ENCODE measurements at regions not wholly inside any gene's neighbourhood (a gene's known extent, or its start where the extent isn't known, plus 50 kb on each side); places are given as distances from the start of the nearest gene placed in this dataset.

DNA sequence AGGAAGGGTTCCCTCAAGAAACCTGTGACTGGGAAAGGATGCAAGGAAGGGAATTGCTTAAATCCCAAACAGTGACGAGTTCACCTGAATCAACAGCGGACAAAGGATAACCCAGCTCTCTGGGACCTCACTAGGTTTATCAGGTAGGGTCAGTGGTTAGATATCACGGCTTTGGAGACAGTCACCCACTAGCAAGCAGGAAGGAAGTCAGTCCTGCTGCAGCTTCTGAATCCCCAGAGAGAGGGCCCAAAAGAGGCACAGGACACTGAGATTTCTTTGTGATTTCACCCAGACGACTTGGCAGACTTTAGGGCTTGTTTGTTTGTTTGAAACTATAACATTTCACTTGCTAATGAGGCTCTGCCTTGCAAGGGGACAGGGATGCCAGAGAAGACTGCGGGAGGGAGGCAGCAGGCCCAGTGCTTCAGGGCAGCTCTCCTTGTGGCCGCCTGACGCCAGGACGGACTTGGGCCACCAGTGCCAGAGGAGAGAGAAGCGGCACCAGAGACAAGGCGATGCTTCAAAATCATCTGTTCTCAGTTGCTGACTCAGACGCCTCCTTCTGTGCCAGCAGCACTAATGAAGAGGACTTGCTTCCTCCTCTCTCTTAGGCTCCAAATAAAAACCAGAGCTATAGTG is 275.6 kb upstream of the SLC30A5 start (continued):
- TF ChIP-seq E2F3 (CRISPR knock-in tag; IDR thresholded peaks at IDR 0.05) (no peak), ZNF507 (tag; conservative IDR thresholded peaks at IDR 0.05) (no peak), BRD4 (IDR thresholded peaks at IDR 0.05) (no peak)

DNA sequence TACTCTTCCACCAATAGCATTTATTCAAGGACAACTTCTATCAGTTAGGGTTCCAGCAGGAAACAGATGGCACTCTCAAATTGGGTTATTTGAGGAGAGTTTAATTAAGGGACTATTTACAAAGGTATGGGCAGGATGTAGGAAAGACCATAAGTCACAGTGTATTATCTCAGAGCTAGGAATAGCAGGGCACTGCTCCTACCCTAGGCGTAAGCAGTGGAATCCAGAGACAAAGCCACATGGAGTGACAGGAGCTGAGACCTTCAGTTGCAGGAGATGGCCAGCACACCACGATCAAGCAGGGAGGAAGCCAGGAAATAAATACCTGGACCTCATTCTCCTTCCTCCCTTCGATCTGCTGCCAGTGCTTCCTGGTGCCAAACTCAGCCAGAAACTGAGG is 274.9 kb upstream of the SLC30A5 start:
- Histone ChIP-seq H2AFZ (ENCODE audit: low read depth, low read length) (no peak overlapping the region), H3K9ac (ENCODE audit: insufficient read depth in 1 of 2, low read depth in 2 of 2, low read length in 2 of 2) (no peak overlapping the region), H3K36me3 (ENCODE audit: control insufficient read depth, insufficient read depth, low read length) (no peaks in the 10 kb centered on the region), H4K20me1 (replicated peaks; ENCODE audit: control insufficient read depth, insufficient read depth, low read length) (no peaks in the 10 kb centered on the region), H3K27me3 (ENCODE audit: control insufficient read depth in 2 of 2, insufficient read depth in 2 of 2, low read length in 2 of 2) (peaks cover 0 to 2% of the 10 kb centered on the region in 2 experiments; a peak in 2 of 5 replicates), H3K27ac (ENCODE audit: extremely low read depth, low read depth, low read length) (no peak overlapping the region), H3K9me3 (replicated peaks; ENCODE audit: control insufficient read depth, insufficient read depth, low read depth, low read length) (no peaks in the 10 kb centered on the region), H3K4me1 (replicated peaks in 1 of 2; ENCODE audit: control insufficient read depth in 2 of 2, insufficient read depth in 2 of 2, low read length in 2 of 2) (no peaks in the 10 kb centered on the region), H3K4me2 (ENCODE audit: insufficient read depth, low read length) (no peak overlapping the region), H3K4me3 (no peak overlapping the region), H3K9me1 (ENCODE audit: control insufficient read depth, insufficient read depth, low read length) (no peaks in the 10 kb centered on the region), H3K79me2 (ENCODE audit: control insufficient read depth, insufficient read depth, low read length) (no peaks in the 10 kb centered on the region)
- ATAC-seq, result no peak
- in situ Hi-C loops (cut with MboI) (no loop called here), intact Hi-C loops (cut with micrococcal nuclease) (no loop called here)
- no peak for DNase-seq (ENCODE audit: extremely low read depth in 1 of 4, low spot score in 3 of 4)
- ChIA-PET POLR2A (no interaction called here), CTCF (ENCODE audit: low intra/inter-chr PET ratio) (no interaction called here)
- 3% methylated on average over 3 of the region's 3 CpGs for WGBS (ENCODE audit: insufficient coverage, low coverage, missing lambda C conversion rate)
- BruUV-seq (replicated peaks), result no TSS peak
- FAIRE-seq, result no peak
- TF ChIP-seq KDM4B (IDR thresholded peaks at IDR 0.05; ENCODE audit: borderline replicate concordance in 2 of 2, low read depth in 1 of 2) (no peak), FOXA3 (CRISPR knock-in tag; conservative IDR thresholded peaks at IDR 0.05 in 1 of 2, IDR thresholded peaks at IDR 0.05 in 1 of 2) (no peak), GTF2F1 (IDR thresholded peaks at IDR 0.05; ENCODE audit: low read depth, low read length) (no peak), DIDO1 (tag; IDR thresholded peaks at IDR 0.05; ENCODE audit: low read depth) (no peak), NFRKB (IDR thresholded peaks at IDR 0.05; ENCODE audit: low read depth) (no peak), SMAD3 (CRISPR knock-in tag; conservative IDR thresholded peaks at IDR 0.05) (no peak), ZSCAN32 (CRISPR knock-in tag; IDR thresholded peaks at IDR 0.05) (no peak), ZNF583 (CRISPR knock-in tag; IDR thresholded peaks at IDR 0.05) (no peak), SMARCB1 (IDR thresholded peaks at IDR 0.05; ENCODE audit: insufficient read length, low read depth) (no peak)
- TF ChIP-seq, protein P1, sequence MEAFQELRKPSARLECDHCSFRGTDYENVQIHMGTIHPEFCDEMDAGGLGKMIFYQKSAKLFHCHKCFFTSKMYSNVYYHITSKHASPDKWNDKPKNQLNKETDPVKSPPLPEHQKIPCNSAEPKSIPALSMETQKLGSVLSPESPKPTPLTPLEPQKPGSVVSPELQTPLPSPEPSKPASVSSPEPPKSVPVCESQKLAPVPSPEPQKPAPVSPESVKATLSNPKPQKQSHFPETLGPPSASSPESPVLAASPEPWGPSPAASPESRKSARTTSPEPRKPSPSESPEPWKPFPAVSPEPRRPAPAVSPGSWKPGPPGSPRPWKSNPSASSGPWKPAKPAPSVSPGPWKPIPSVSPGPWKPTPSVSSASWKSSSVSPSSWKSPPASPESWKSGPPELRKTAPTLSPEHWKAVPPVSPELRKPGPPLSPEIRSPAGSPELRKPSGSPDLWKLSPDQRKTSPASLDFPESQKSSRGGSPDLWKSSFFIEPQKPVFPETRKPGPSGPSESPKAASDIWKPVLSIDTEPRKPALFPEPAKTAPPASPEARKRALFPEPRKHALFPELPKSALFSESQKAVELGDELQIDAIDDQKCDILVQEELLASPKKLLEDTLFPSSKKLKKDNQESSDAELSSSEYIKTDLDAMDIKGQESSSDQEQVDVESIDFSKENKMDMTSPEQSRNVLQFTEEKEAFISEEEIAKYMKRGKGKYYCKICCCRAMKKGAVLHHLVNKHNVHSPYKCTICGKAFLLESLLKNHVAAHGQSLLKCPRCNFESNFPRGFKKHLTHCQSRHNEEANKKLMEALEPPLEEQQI (IDR thresholded peaks at IDR 0.05), result no peak
- TF ChIP-seq, protein P2, sequence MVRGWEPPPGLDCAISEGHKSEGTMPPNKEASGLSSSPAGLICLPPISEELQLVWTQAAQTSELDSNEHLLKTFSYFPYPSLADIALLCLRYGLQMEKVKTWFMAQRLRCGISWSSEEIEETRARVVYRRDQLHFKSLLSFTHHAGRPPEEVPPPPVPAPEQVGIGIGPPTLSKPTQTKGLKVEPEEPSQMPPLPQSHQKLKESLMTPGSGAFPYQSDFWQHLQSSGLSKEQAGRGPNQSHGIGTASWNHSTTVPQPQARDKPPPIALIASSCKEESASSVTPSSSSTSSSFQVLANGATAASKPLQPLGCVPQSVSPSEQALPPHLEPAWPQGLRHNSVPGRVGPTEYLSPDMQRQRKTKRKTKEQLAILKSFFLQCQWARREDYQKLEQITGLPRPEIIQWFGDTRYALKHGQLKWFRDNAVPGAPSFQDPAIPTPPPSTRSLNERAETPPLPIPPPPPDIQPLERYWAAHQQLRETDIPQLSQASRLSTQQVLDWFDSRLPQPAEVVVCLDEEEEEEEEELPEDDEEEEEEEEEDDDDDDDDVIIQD (CRISPR knock-in tag; IDR thresholded peaks at IDR 0.05), result no peak

Measured in K562 (cell line).